ENCODE measurements at regions not wholly inside any gene's neighbourhood (a gene's known extent, or its start where the extent isn't known, plus 50 kb on each side); places are given as distances from the start of the nearest gene placed in this dataset.

DNA sequence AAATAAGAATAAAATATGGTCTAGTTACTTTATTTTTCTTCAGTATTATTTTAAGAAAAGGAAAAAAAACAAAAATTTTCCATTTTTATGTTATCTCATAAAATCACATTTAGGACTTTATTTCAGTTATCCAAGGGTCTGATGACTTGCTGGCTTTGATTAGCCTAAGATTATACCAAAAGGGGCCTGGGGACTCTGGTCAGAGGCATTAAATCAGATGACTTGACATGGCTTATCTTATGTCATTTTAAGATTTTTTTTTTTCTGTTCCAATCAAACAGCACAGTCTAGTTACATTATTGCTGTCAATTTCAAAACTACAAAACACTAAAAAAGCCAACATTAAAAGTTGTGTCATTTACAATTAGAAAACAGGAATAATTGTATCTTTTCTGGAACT is 725.4 kb upstream of the NR2F2 start:
- Mint-ChIP-seq H3K36me3 (no peaks in the 10 kb centered on the region), H3K4me1 (no peaks in the 10 kb centered on the region), H3K9me3 (peaks cover 0 to 5% (median 0%) of the 10 kb centered on the region in 8 donors), H3K27ac (no peak overlapping the region), H3K27me3 (no peaks in the 10 kb centered on the region), H3K4me3 (no peak overlapping the region)
- Histone ChIP-seq H3K27me3 (ENCODE audit: insufficient read depth, low read length) (no peaks in the 10 kb centered on the region), H3K27ac (ENCODE audit: low read depth, low read length) (no peak overlapping the region), H3K4me1 (ENCODE audit: insufficient read depth, low read length) (no peaks in the 10 kb centered on the region), H3K9me3 (ENCODE audit: control insufficient read depth in 1 of 2, low read length in 2 of 2) (no peaks in the 10 kb centered on the region), H3K36me3 (ENCODE audit: insufficient read depth, low read length) (no peaks in the 10 kb centered on the region), H3K4me3 (ENCODE audit: low read length in 2 of 2) (no peak overlapping the region)
- no peak for DNase-seq
- ChIA-PET POLR2A (ENCODE audit: partially characterized antibody) (no interaction called here), CTCF (ENCODE audit: partially characterized antibody) (no interaction called here)
- intact Hi-C loops (cut with micrococcal nuclease): no loop called here

DNA sequence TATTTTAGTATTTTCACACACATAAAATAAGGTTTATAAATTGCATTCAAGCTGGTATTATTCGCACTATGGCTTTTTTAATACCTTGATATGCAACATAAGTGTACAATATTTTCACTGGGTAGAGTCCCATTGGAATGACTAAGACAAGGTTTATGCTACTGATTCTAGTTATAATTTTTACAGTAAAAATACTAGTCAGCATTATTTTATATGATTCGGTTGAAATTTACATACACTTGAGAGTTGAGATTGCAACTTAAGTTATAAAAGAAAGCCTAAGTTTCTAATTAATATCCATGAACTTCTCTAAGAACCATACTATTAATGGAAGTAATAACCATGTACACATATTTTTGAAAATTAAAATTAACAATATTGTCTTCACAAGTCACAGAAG is 723.9 kb upstream of the NR2F2 start:
- ChIA-PET CTCF (ENCODE audit: partially characterized antibody) (no interaction called here), POLR2A (ENCODE audit: partially characterized antibody) (no interaction called here)
- Mint-ChIP-seq H3K9me3 (peaks cover 0 to 5% (median 0%) of the 10 kb centered on the region in 8 donors), H3K4me3 (no peak overlapping the region), H3K27ac (no peak overlapping the region), H3K27me3 (no peaks in the 10 kb centered on the region), H3K36me3 (no peaks in the 10 kb centered on the region), H3K4me1 (no peaks in the 10 kb centered on the region)
- no peaks in the 10 kb centered on the region for H3K36me3 ChIP-seq (ENCODE audit: insufficient read depth, low read length)
- H3K27me3 ChIP-seq (ENCODE audit: insufficient read depth, low read length): no peaks in the 10 kb centered on the region
- no peaks in the 10 kb centered on the region for H3K4me1 ChIP-seq (ENCODE audit: insufficient read depth, low read length)
- intact Hi-C loops (cut with micrococcal nuclease): no loop called here
- no peaks in the 10 kb centered on the region for H3K9me3 ChIP-seq (ENCODE audit: control insufficient read depth in 1 of 2, low read length in 2 of 2)
- H3K27ac ChIP-seq (ENCODE audit: low read depth, low read length): no peak overlapping the region
- no peak overlapping the region for H3K4me3 ChIP-seq (ENCODE audit: low read length in 2 of 2)
- no peak for DNase-seq

DNA sequence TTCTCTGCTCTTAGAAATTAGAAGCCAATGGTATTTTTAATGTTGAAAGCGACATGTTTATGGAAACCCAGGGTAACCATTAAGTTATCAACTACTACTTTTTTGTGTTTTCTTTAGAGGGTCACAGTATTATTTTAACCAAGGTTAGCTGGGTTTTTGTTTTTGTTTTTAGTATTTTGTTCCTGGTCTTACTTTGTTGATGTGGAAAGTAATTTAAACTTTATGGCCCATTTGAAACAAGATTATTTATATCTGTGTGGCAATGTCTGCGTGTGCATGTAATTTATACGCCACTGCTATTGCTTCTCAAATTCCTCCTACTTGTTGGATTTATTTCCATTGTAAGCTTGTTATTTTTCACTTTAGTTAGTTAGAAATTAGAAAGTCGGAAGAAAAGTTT is 722.1 kb upstream of the NR2F2 start:
- no peaks in the 10 kb centered on the region for H3K4me1 ChIP-seq (ENCODE audit: insufficient read depth, low read length)
- H3K9me3 Mint-ChIP-seq: no peaks in the 10 kb centered on the region
- H3K27ac ChIP-seq (ENCODE audit: low read depth, low read length): no peak overlapping the region
- H3K36me3 ChIP-seq (ENCODE audit: insufficient read depth, low read length): no peaks in the 10 kb centered on the region
- CTCF ChIA-PET (ENCODE audit: partially characterized antibody): no interaction called here
- DNase-seq: no peak
- no peak overlapping the region for H3K4me3 Mint-ChIP-seq
- H3K27me3 ChIP-seq (ENCODE audit: insufficient read depth, low read length): no peaks in the 10 kb centered on the region
- H3K27ac Mint-ChIP-seq: no peak overlapping the region
- H3K4me3 ChIP-seq (ENCODE audit: low read length in 2 of 2): no peak overlapping the region
- no peaks in the 10 kb centered on the region for H3K4me1 Mint-ChIP-seq
- H3K36me3 Mint-ChIP-seq: no peaks in the 10 kb centered on the region
- intact Hi-C loops (cut with micrococcal nuclease): no loop called here
- H3K9me3 ChIP-seq (ENCODE audit: control insufficient read depth in 1 of 2, low read length in 2 of 2): no peaks in the 10 kb centered on the region
- POLR2A ChIA-PET (ENCODE audit: partially characterized antibody): no interaction called here
- H3K27me3 Mint-ChIP-seq: no peaks in the 10 kb centered on the region

DNA sequence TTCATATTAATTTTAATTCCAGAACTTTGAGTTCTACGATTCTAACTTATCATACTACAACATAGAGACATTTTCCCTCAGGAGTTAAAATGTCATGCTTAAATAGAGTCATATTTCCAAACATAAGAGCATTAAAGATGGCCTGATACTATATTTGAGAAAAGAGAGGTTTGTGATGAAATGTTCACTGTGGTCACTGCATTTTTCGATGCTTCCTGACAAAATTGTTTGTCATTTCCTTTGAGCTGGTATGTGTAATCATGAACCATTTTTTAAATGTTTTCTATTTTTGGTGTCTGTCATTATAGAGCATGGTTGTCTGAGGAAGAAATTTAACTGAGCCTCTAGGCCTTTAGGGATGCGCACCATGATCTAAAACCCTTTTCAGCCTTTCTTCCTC is 721.4 kb upstream of the NR2F2 start:
- Mint-ChIP-seq H3K4me1 (no peaks in the 10 kb centered on the region), H3K36me3 (no peaks in the 10 kb centered on the region), H3K4me3 (peak overlapping the region in 1 of 8 donors; percentile 13), H3K9me3 (no peaks in the 10 kb centered on the region), H3K27me3 (no peaks in the 10 kb centered on the region), H3K27ac (no peak overlapping the region)
- intact Hi-C loops (cut with micrococcal nuclease): no loop called here
- H3K27ac ChIP-seq (ENCODE audit: low read depth, low read length): no peak overlapping the region
- H3K9me3 ChIP-seq (ENCODE audit: control insufficient read depth in 1 of 2, low read length in 2 of 2): no peaks in the 10 kb centered on the region
- H3K27me3 ChIP-seq (ENCODE audit: insufficient read depth, low read length): no peaks in the 10 kb centered on the region
- no peak for DNase-seq
- CTCF ChIA-PET (ENCODE audit: partially characterized antibody): no interaction called here
- H3K36me3 ChIP-seq (ENCODE audit: insufficient read depth, low read length): no peaks in the 10 kb centered on the region
- H3K4me1 ChIP-seq (ENCODE audit: insufficient read depth, low read length): no peaks in the 10 kb centered on the region
- POLR2A ChIA-PET (ENCODE audit: partially characterized antibody): no interaction called here
- no peak overlapping the region for H3K4me3 ChIP-seq (ENCODE audit: low read length in 2 of 2)

DNA sequence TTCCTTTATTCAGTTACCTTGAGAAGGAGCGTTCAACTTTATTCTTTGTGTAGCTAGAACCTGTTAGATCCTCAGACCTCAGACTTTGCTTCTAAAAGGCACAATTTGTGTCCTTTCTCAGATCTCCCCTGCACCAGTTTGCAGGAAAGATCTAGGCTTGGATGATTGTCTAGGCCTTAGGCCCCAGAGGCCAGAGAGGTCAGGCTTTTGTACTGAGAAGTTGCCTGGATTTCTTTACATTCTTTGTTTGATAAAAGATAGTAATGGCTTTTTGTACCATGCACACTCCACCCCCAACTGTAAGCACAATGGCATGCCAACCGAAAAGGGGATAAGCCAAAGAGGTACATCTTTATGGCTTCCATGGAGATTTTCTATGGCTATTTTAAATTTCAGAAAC is 719.6 kb upstream of the NR2F2 start:
- Mint-ChIP-seq H3K4me3 (no peak overlapping the region), H3K36me3 (no peaks in the 10 kb centered on the region), H3K27me3 (no peaks in the 10 kb centered on the region), H3K27ac (no peak overlapping the region), H3K9me3 (no peaks in the 10 kb centered on the region), H3K4me1 (no peaks in the 10 kb centered on the region)
- DNase-seq: no peak
- H3K27me3 ChIP-seq (ENCODE audit: insufficient read depth, low read length): no peaks in the 10 kb centered on the region
- intact Hi-C loops (cut with micrococcal nuclease): no loop called here
- no peak overlapping the region for H3K27ac ChIP-seq (ENCODE audit: low read depth, low read length)
- ChIA-PET POLR2A (ENCODE audit: partially characterized antibody) (no interaction called here), CTCF (ENCODE audit: partially characterized antibody) (no interaction called here)
- H3K9me3 ChIP-seq (ENCODE audit: control insufficient read depth in 1 of 2, low read length in 2 of 2): no peaks in the 10 kb centered on the region
- H3K36me3 ChIP-seq (ENCODE audit: insufficient read depth, low read length): no peaks in the 10 kb centered on the region
- H3K4me3 ChIP-seq (ENCODE audit: low read length in 2 of 2): no peak overlapping the region
- H3K4me1 ChIP-seq (ENCODE audit: insufficient read depth, low read length): no peaks in the 10 kb centered on the region

DNA sequence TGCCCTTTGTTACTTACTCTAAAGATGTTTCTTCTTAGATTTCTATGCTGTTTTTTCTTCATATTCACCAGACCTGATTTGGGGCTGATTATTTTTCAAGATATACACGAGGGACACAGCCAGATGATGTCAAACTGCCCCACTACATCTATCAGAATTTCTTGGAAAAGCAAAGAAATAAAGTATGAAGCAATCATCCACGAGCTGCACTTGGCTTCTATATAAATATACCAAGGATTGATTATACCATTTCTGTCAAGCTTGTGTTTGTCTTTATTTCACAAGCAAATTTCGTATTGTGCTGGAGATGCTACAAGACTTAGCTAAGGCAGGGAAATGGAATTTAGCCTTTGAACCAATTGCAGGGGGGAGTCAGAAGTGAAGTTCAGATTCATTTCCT is 715.1 kb upstream of the NR2F2 start:
- Mint-ChIP-seq H3K27ac (no peak overlapping the region), H3K9me3 (peaks cover 0 to 3% (median 0%) of the 10 kb centered on the region in 8 donors), H3K4me1 (peaks cover 0 to 4% (median 3%) of the 10 kb centered on the region in 4 donors), H3K27me3 (no peaks in the 10 kb centered on the region), H3K4me3 (no peak overlapping the region), H3K36me3 (no peaks in the 10 kb centered on the region)
- no peak overlapping the region for H3K27ac ChIP-seq (ENCODE audit: low read depth, low read length)
- ChIA-PET CTCF (ENCODE audit: partially characterized antibody) (interaction anchor here (0.6 kb wide), 1 partner anchor 19 kb away, joined by 3 read pairs; no protein-coding TSS in a partner anchor), POLR2A (ENCODE audit: partially characterized antibody) (no interaction called here)
- no peaks in the 10 kb centered on the region for H3K36me3 ChIP-seq (ENCODE audit: insufficient read depth, low read length)
- no peaks in the 10 kb centered on the region for H3K9me3 ChIP-seq (ENCODE audit: control insufficient read depth in 1 of 2, low read length in 2 of 2)
- no peaks in the 10 kb centered on the region for H3K27me3 ChIP-seq (ENCODE audit: insufficient read depth, low read length)
- DNase-seq: no peak
- no peak overlapping the region for H3K4me3 ChIP-seq (ENCODE audit: low read length in 2 of 2)
- intact Hi-C loops (cut with micrococcal nuclease): no loop called here
- no peaks in the 10 kb centered on the region for H3K4me1 ChIP-seq (ENCODE audit: insufficient read depth, low read length)

DNA sequence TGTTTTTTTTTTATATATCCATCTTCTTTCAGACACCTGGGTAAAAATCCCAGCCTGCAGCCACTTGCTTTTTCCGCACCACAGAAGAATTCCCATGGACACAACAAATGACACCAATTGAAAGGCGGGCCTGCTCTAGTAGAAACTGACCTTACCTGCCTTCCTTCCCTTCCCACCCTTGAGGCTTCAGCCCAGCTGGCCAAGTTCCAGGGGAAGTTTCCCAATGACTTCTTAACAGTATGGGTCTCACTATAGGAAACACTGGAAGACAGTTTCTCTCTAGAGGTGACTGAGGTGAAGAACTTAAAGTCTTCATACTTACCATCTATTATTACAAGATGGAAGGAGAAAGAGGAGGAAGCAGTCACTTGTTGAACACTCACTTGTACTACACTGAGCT is 714.2 kb upstream of the NR2F2 start:
- H3K27ac ChIP-seq (ENCODE audit: low read depth, low read length): no peak overlapping the region
- DNase-seq: no peak
- CTCF ChIA-PET (ENCODE audit: partially characterized antibody): no interaction called here
- no peaks in the 10 kb centered on the region for H3K9me3 ChIP-seq (ENCODE audit: control insufficient read depth in 1 of 2, low read length in 2 of 2)
- no peak overlapping the region for H3K4me3 ChIP-seq (ENCODE audit: low read length in 2 of 2)
- Mint-ChIP-seq H3K9me3 (peaks cover 0 to 6% (median 1%) of the 10 kb centered on the region in 8 donors), H3K36me3 (no peaks in the 10 kb centered on the region), H3K4me1 (peaks cover 4 to 10% (median 5%) of the 10 kb centered on the region in 4 donors), H3K4me3 (no peak overlapping the region), H3K27me3 (no peaks in the 10 kb centered on the region), H3K27ac (no peak overlapping the region)
- intact Hi-C loops (cut with micrococcal nuclease): no loop called here
- no peaks in the 10 kb centered on the region for H3K36me3 ChIP-seq (ENCODE audit: insufficient read depth, low read length)
- peaks cover 3% of the 10 kb centered on the region for H3K4me1 ChIP-seq (ENCODE audit: insufficient read depth, low read length)
- POLR2A ChIA-PET (ENCODE audit: partially characterized antibody): no interaction called here
- H3K27me3 ChIP-seq (ENCODE audit: insufficient read depth, low read length): no peaks in the 10 kb centered on the region

DNA sequence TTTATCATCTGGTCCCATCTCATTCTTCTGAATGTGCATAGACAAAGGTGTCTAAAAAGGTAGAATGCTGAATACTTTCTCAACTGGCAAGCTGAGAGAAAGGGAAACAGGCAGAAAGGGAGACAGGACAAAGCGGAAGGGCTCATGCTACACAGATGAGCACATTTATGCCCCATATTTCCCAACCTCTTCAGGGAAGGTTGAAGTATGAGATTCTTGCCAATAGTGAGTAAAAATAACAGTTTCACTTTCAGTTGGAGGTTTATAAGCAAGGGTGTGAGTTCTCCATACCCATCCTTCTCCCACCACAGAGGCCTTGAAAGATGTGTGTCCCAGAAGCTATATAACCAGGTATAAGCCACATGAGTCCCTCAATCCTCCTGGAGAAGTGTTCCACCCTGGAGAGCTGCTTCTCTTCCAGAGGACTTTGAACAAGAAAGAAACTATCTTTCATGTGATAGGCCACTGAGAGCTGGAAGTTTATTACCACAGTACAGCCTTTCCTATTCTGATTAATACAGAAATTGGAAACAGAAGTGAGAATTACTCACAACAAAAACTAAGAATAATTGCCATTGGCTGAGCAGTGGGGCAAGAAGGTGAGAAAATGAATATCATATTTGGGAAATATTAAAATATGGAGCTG is 709.4 kb upstream of the NR2F2 start:
- H3K36me3 Mint-ChIP-seq: no peaks in the 10 kb centered on the region
- Histone ChIP-seq H3K4me3 (ENCODE audit: low read length in 2 of 2) (no peak overlapping the region), H3K4me1 (ENCODE audit: insufficient read depth, low read length) (peaks cover 3% of the 10 kb centered on the region), H3K9me3 (ENCODE audit: control insufficient read depth in 1 of 2, low read length in 2 of 2) (no peaks in the 10 kb centered on the region), H3K27me3 (ENCODE audit: insufficient read depth, low read length) (no peaks in the 10 kb centered on the region), H3K27ac (ENCODE audit: low read depth, low read length) (no peak overlapping the region), H3K36me3 (ENCODE audit: insufficient read depth, low read length) (no peaks in the 10 kb centered on the region)
- H3K27me3 Mint-ChIP-seq: no peaks in the 10 kb centered on the region
- intact Hi-C loops (cut with micrococcal nuclease): no loop called here
- ChIA-PET POLR2A (ENCODE audit: partially characterized antibody) (no interaction called here), CTCF (ENCODE audit: partially characterized antibody) (interaction anchor here (0.6 kb wide), 2 partner anchors 30 to 41 kb away, joined by 3 to 4 read pairs; no protein-coding TSS in a partner anchor)
- H3K4me3 Mint-ChIP-seq: peak overlapping the region in 5 of 8 donors; percentile 7 to 57 (median 38)
- DNase-seq: no peak
- peaks cover 4 to 10% (median 5%) of the 10 kb centered on the region in 4 donors for H3K4me1 Mint-ChIP-seq
- H3K27ac Mint-ChIP-seq: peak overlapping the region in 1 of 7 donors; percentile 37
- peaks cover 3 to 21% (median 8%) of the 10 kb centered on the region in 8 donors for H3K9me3 Mint-ChIP-seq

Data from CD4-positive, alpha-beta memory T cell (primary cell).